GM18505 (cell line): ENCODE measurements at regions not wholly inside any gene's neighbourhood (a gene's known extent, or its start where the extent isn't known, plus 50 kb on each side); places are given as distances from the start of the nearest gene placed in this dataset.

Experiments used
- ATAC-seq: cut with Tn5 transposase; IDR thresholded peaks from one replicate; pipeline ENCODE4 v1.9.1; 2021; ENCODE audit not compliant: unreplicated experiment
- POLR2A ChIP-seq: IDR thresholded peaks from 4 replicates; pipeline ENCODE4 v1.6.1; 2011; ENCODE audit warnings: borderline replicate concordance; ENCODE audit not compliant: insufficient read depth, insufficient read length; ENCODE audit errors: extremely low read depth

- no peak for ATAC-seq
- no peak for TF ChIP-seq POLR2A
Observed at GRCh38 chr10:110416776-110417711, 80.7 kb upstream of the DUSP5 start.

GRCh38 chr10:110418218-110418617 lies 79.5 kb upstream of the DUSP5 start:
- no peak for ATAC-seq
- no peak for TF ChIP-seq POLR2A

- no peak for ATAC-seq
- TF ChIP-seq POLR2A = no peak
Observed at GRCh38 chr10:110419265-110419664, 78.4 kb upstream of the DUSP5 start.

GRCh38 chr10:110420401-110421193 lies 77.1 kb upstream of the DUSP5 start:
- no peak for TF ChIP-seq POLR2A
- ATAC-seq = no peak

GRCh38 chr10:110421512-110422138 lies 76.1 kb upstream of the DUSP5 start:
- ATAC-seq = no peak
- TF ChIP-seq POLR2A = no peak

- ATAC-seq = no peak
- TF ChIP-seq POLR2A = no peak
Observed at GRCh38 chr10:110422548-110422947, 75.2 kb upstream of the DUSP5 start.

GRCh38 chr10:110423650-110424049 lies 74.1 kb upstream of the DUSP5 start:
- no peak for TF ChIP-seq POLR2A
- ATAC-seq = no peak

GRCh38 chr10:110425684-110426293 lies 71.9 kb upstream of the DUSP5 start:
- peak; percentile 75 for ATAC-seq
- TF ChIP-seq POLR2A = no peak

GRCh38 chr10:110426294-110427181 lies 71.2 kb upstream of the DUSP5 start:
- TF ChIP-seq POLR2A = no peak
- ATAC-seq = no peak

- no peak for TF ChIP-seq POLR2A
- ATAC-seq = no peak
Observed at GRCh38 chr10:110429301-110429700, 68.4 kb upstream of the DUSP5 start.

GRCh38 chr10:110430340-110431273 lies 67.1 kb upstream of the DUSP5 start:
- no peak for TF ChIP-seq POLR2A

More at GRCh38 chr10:110430340-110431273, 67.1 kb upstream of the DUSP5 start:
- ATAC-seq = no peak
